HG03558 (cell line): ENCODE measurements at regions not wholly inside any gene's neighbourhood (a gene's known extent, or its start where the extent isn't known, plus 50 kb on each side); places are given as distances from the start of the nearest gene placed in this dataset.
"Not testable (repeated sequence)": the region's sequence is repeated elsewhere in the genome, so short reads cannot be mapped to it uniquely, and the experiment has no call there.

Experiments
- ATAC-seq: cut with Tn5 transposase; IDR thresholded peaks from one replicate; pipeline ENCODE4 v1.9.1; 2021; ENCODE audit warnings: moderate number of reproducible peaks; ENCODE audit not compliant: unreplicated experiment; ENCODE audit errors: extremely low read depth

DNA sequence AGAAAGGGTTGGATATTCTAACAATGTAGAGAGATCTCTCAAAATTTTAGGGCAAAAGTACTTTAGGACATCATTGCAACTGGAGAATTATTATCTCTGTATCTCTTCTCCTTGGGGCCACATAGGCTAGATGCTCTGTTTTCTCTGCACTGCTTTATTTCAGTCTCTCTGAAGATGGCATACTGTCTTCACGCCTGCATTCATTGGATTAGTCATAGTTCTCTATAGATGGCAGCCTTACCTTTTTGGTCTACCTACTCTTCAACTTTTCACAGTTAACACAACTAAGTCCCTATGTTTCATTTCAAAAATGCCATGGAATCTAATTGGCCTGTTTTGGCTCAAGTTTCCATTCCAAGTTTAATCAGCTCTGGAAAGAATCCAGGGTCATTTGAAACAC lies 1623.3 kb upstream of the B3GALT2 start:
- ATAC-seq = no peak

DNA sequence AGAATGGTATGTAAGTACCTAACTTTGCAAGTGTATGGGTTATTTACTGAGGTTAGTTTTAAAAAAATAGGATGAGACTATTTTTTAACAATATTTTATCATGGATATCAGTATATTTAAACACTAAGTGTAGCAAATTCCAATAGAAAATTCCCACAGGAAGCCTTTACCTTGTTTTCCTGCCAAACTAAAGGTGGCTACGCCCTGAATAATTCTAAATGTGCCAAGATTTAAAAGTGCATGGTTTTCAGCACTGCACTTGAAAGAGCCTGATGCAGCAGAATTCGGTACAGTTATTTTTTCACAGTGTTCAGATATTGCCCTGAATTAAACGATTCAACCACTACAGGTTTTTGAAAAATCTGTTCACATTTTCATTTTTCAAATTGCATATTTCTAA lies 1622.8 kb upstream of the B3GALT2 start:
- ATAC-seq = no peak

DNA sequence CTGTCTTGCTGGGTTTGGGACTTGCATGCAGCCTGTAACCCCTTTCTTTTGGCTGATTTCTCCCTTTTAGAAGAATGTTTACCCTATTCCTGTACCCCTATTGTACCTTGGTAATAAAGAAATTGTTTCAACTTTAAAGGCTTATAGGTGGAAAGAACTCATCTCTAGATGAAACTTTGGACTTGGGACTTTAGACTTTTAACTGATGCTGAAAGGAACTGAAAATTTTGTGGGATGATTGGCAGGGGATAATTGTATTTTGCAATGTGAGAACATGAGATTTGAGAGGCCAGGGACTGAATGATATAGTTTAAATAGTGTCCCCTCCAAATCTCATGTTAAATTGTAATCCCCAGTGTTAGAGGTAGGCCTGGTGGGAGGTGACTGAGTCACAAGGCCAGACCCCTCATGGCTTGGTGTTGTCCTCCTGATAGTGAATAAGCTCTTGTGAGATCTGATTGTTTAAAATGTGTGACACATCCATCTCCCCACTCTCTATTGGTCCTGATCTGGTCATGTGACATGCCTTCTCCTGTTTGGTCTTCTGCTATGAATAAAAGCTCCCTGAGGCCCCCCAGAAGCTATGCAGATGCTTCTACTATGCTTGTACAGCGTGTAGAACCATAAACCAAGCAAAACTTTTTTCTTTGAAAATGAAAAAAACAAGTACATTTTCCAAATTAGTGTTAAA lies 1621.3 kb upstream of the B3GALT2 start:
- no peak for ATAC-seq

- ATAC-seq = no peak
These were observed 1616.2 kb upstream of the B3GALT2 start for GRCh38 chr1:194802572-194802971.

DNA sequence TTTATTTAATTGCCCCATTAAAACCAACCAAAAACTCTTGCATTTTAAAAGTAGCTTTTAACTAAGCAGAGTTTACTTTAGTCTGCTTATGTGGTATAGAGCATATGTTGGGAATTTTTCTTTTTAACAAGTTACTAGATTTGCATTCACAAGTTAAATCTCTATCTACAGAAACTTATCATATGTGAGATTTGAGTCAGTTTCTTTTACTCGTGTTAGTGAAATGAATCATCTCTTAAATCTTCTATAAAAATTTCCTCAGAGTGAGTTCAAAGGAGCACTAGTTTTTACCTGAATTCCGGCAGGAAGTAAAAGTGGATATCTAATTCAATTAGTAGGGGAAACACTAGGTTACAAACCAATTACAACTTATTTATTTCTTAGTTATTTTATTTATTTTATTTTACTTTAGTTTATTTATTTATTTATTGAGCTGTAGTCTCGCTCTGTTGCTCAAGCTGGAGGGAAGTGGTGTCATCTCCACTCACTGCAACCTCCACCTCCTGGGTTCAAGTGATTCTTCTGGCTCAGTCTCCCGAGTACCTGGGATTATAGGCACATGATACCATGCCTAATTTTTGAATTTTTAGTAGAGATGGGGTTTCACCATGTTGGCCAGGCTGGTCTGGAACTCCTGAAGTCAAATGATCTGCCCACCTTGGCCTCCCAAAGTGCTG lies 1609.6 kb upstream of the B3GALT2 start:
- ATAC-seq = peak; percentile 62

- no peak for ATAC-seq
These were observed 1600.6 kb upstream of the B3GALT2 start for GRCh38 chr1:194787001-194787400.

GRCh38 chr1:194786027-194786426 lies 1599.6 kb upstream of the B3GALT2 start:
- ATAC-seq = no peak

DNA sequence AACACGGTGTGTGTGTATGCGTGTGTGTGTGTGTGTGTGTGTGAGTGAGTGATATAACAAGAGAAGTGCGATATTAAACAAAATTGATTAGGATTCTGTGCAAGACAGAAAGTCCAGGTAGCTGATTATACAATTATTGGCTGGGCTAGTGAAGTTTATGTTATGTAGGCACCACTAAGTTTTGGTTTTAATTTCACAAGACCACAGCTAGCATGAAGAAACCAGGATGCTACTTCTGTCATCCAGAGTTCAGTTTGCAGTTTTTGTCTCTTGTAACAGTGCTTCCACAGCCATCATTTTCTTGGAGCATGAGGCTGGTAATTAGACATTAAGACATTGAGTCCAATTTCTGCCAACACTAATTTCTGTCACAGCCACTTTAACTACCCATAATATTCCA lies 1590.2 kb upstream of the B3GALT2 start:
- ATAC-seq = no peak

- ATAC-seq = no peak
These were observed 1588.1 kb upstream of the B3GALT2 start for GRCh38 chr1:194774535-194774934.

DNA sequence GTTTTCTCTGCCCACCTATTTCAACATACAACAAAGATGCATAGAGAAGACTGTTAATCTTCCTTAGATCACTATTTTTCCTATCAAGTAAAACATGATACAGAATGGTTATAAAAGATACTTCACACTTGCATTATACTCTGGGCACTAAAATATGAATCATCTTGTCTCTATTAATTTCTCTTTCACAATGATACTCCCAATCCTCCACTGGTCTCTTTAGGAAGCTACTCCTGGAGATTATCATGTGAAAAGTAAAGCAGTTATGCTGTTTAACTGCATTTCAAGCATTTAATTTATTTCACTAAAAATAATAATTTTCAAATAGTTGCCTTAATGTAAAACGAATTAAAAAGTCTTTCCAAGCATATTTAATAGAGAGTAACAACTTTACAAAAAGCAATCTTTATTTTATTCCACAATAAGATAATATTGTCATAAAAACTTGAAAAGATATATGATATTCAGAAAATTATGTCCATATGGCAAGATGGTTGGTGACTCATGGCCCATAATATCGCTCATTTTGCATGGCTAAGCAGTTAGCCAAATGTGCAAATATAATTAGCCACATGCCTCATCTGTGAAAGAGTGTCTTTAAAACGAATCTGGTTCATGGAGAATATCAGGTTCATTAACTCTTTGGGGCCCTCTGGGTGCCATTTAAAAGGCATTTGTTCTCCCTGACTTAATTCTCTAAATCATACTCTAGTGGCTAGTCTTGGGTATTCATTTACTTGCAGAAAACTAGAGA lies 1569.0 kb upstream of the B3GALT2 start:
- no peak for ATAC-seq

GRCh38 chr1:194738843-194739242 lies 1552.4 kb upstream of the B3GALT2 start:
- ATAC-seq = not testable (repeated sequence)

GRCh38 chr1:194734970-194735369 lies 1548.6 kb upstream of the B3GALT2 start:
- ATAC-seq = no peak

GRCh38 chr1:194731025-194731424 lies 1544.6 kb upstream of the B3GALT2 start:
- no peak for ATAC-seq

DNA sequence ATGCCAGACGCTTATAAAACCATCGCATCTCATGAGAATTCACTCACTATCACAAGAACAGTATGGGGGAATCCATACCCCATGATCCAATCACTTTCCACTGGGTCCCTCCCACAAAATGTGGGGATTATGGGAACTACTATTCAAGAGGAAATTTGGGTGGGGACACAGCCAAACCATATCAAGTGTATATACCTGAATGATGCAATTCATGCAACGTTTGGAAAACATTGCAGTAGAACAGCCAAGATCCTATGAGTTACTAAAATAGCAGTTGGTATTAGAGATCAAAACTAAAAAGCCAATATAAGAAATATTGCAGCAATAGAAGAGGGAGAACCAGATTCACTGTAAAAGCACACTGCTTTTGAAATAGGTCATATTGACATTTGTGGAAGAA lies 1543.9 kb upstream of the B3GALT2 start:
- no peak for ATAC-seq

DNA sequence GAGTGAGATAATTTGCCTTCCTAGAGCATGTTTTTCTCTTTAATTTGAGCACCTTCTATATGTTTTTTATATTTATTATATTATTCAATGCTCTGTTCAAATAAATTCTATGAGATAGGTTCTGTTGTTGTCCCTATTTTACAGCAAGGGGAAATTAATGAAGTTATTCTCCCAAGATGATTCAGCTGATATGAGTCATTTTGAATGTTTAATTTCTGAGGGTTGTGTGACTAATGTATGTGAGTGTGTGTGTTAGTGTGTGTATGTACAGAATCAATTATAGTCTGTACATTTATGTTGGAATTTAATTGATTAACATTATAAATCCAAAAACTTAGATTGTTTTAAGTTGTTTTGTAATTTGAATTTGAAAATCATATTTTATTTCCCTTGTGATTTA lies 1536.7 kb upstream of the B3GALT2 start:
- no peak for ATAC-seq

GRCh38 chr1:194717941-194718340 lies 1531.5 kb upstream of the B3GALT2 start:
- no peak for ATAC-seq

DNA sequence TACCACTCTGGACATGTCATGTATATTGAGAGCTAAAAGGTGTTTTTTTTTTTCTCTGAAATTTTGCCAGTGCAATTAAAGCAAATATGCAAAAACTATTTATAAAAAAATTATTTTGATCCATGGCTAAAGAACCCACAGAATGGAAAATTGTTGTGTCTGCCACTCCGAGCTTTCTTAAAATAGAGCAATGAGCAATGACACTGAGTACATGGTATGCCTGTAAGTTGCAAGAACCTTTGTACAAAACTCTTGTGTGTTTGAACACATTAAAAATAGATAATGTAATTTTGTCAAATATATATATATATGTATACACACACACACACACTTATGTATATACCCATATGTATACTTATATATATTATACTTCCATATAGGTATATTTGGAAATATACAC lies 1530.9 kb upstream of the B3GALT2 start:
- ATAC-seq = no peak

GRCh38 chr1:194710671-194711070 lies 1524.3 kb upstream of the B3GALT2 start:
- ATAC-seq = no peak

DNA sequence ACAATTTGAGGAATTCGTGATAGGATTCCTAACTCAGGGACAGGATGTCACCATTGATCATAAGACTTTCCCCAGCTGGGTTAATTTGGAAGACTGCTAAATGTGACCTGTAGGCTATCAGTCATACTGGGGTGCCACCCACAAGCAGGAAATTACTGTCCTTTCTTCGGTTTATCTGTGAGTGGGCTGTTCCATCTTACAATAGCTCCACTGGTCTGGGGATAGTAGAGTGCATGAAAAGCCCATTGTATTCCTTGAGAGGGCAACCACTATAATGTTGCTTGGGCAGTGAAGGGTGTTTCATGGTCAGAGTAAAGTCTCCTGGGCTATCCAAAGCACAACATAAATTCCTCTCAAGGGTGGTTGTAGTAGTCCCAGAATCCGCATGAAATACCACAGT lies 1523.0 kb upstream of the B3GALT2 start:
- no peak for ATAC-seq

GRCh38 chr1:194707074-194707473 lies 1520.7 kb upstream of the B3GALT2 start:
- no peak for ATAC-seq

- ATAC-seq = peak; percentile 78
These were observed 1518.9 kb upstream of the B3GALT2 start for GRCh38 chr1:194705123-194705854.
